IMR-90 (cell line): ENCODE measurements at regions not wholly inside any gene's neighbourhood (a gene's known extent, or its start where the extent isn't known, plus 50 kb on each side); places are given as distances from the start of the nearest gene placed in this dataset.

Experiments used
- ATAC-seq: fragments of 200-7000 bp; cut with Tn5 transposase; 2 replicates; pipeline ENCODE4 v1.9.1; 2020; ENCODE audit warnings: low read depth, mild to moderate bottlenecking, moderate library complexity
- BruUV-seq: library from RNA; stranded (reverse); fragments of 400-500 nt; replicated peaks from 2 replicates; lab custom pipeline; 2021; lab: Mats Ljungman, UMichigan
- CTCF ChIA-PET: fragments of 300-600 bp; formaldehyde crosslinking; extraction: SDS; loops from one replicate; lab custom pipeline; 2021; ENCODE audit warnings: antibody characterized with exemption; lab: Yijun Ruan, JAX
- POLR2A ChIA-PET: fragments of 300-600 bp; sonication (Branson Sonifier 250); formaldehyde crosslinking; loops from one replicate; lab custom pipeline; 2022; ENCODE audit warnings: antibody characterized with exemption; ENCODE audit not compliant: unreplicated experiment; lab: Charles Lee
- DNase-seq: peaks from one replicate; pipeline ENCODE4 v3.0.0; 2013
- H2AFZ ChIP-seq: replicated peaks from 2 replicates; pipeline ENCODE3; 2013; ENCODE audit warnings: low read length, mild to moderate bottlenecking; ENCODE audit not compliant: poor library complexity
- H2AK5ac ChIP-seq: 2 replicates; pipeline ENCODE4 v1.6.1; 2013; ENCODE audit warnings: low read depth, low read length, inconsistent platforms
- H2AK9ac ChIP-seq: replicated peaks from 2 replicates; pipeline ENCODE3; 2013; ENCODE audit warnings: mild to moderate bottlenecking, low read depth, low read length, moderate library complexity; ENCODE audit not compliant: poor library complexity
- H2BK120ac ChIP-seq: 2 replicates; pipeline ENCODE4 v1.6.1; 2013; ENCODE audit warnings: low read depth, low read length, inconsistent platforms
- H2BK15ac ChIP-seq: 3 replicates; pipeline ENCODE4 v1.6.1; 2013; ENCODE audit warnings: low read depth, low read length, inconsistent platforms
- H2BK20ac ChIP-seq: 2 replicates; pipeline ENCODE4 v1.6.1; 2013; ENCODE audit warnings: low read depth, mild to moderate bottlenecking, inconsistent platforms, low read length, moderate library complexity
- H2BK5ac ChIP-seq: 2 replicates; pipeline ENCODE4 v1.6.1; 2013; ENCODE audit warnings: mild to moderate bottlenecking, low read depth, low read length, inconsistent platforms; ENCODE audit not compliant: poor library complexity, severe bottlenecking
- H3K14ac ChIP-seq: replicated peaks from 2 replicates; pipeline ENCODE4 v1.6.1; 2013; ENCODE audit warnings: low read depth, low read length, inconsistent platforms
- H3K18ac ChIP-seq: 2 replicates; pipeline ENCODE4 v1.6.1; 2013; ENCODE audit warnings: low read depth, low read length, control low read depth
- H3K23ac ChIP-seq: 2 replicates; pipeline ENCODE4 v1.6.1; 2013; ENCODE audit warnings: low read depth, low read length, inconsistent platforms
- H3K27ac ChIP-seq: 2 replicates; pipeline ENCODE4 v1.5.1; 2013; ENCODE audit warnings: mild to moderate bottlenecking, control low read depth, low read length; ENCODE audit not compliant: insufficient read depth
- H3K27me3 ChIP-seq: 2 replicates; pipeline ENCODE4 v1.6.1; 2013; ENCODE audit warnings: low read length; ENCODE audit not compliant: control insufficient read depth, insufficient read depth
- H3K36me3 ChIP-seq: 2 replicates; pipeline ENCODE4 v1.6.1; 2013; ENCODE audit warnings: low read length, mixed read lengths; ENCODE audit not compliant: control insufficient read depth, insufficient read depth
- H3K4ac ChIP-seq: 2 replicates; pipeline ENCODE4 v1.6.1; 2013; ENCODE audit warnings: low read depth, low read length, inconsistent platforms
- H3K4me1 ChIP-seq: 2 replicates; pipeline ENCODE4 v1.6.1; 2013; ENCODE audit warnings: low read length, mixed read lengths; ENCODE audit not compliant: control insufficient read depth, insufficient read depth
- H3K4me2 ChIP-seq: 2 replicates; pipeline ENCODE4 v1.6.1; 2013; ENCODE audit warnings: low read depth, mild to moderate bottlenecking, control low read depth, low read length, moderate library complexity
- H3K4me3 ChIP-seq: 2 replicates; pipeline ENCODE4 v1.5.1; 2013; ENCODE audit warnings: low read depth, mild to moderate bottlenecking, control low read depth, low read length, moderate library complexity; ENCODE audit not compliant: insufficient read depth
- H3K56ac ChIP-seq: 2 replicates; pipeline ENCODE4 v1.6.1; 2013; ENCODE audit warnings: low read length, inconsistent platforms; ENCODE audit not compliant: insufficient read depth; ENCODE audit errors: extremely low read depth
- H3K79me1 ChIP-seq, 2 experiments: 2 replicates each; pipeline ENCODE4 v1.6.1; 2013; ENCODE audit warnings: low read length in 2 of 2, inconsistent platforms in 1 of 2, low read depth in 1 of 2
- H3K9ac ChIP-seq: 2 replicates; pipeline ENCODE4 v1.6.1; 2013; ENCODE audit warnings: low read depth, low read length, control low read depth
- H3K9me1 ChIP-seq: 2 replicates; pipeline ENCODE4 v1.6.1; 2013; ENCODE audit warnings: low read length, inconsistent platforms; ENCODE audit not compliant: insufficient read depth
- H3K9me3 ChIP-seq: 2 replicates; pipeline ENCODE4 v1.6.1; 2013; ENCODE audit warnings: low read length; ENCODE audit not compliant: control insufficient read depth, insufficient read depth
- H4K20me1 ChIP-seq: 2 replicates; pipeline ENCODE4 v1.6.1; 2013; ENCODE audit warnings: low read length, inconsistent platforms; ENCODE audit not compliant: insufficient read depth
- H4K5ac ChIP-seq: 2 replicates; pipeline ENCODE4 v1.6.1; 2013; ENCODE audit warnings: mild to moderate bottlenecking, low read depth, low read length, control low read depth
- H4K8ac ChIP-seq, 2 experiments: 2 replicates each; pipeline ENCODE4 v1.6.1; 2013; ENCODE audit warnings: low read depth in 2 of 2, low read length in 2 of 2, control low read depth in 1 of 2, inconsistent platforms in 1 of 2
- H4K91ac ChIP-seq: 2 replicates; pipeline ENCODE4 v1.6.1; 2013; ENCODE audit warnings: low read depth, low read length, inconsistent platforms; ENCODE audit not compliant: insufficient read depth
- CHD1 ChIP-seq: IDR thresholded peaks from 2 replicates; pipeline ENCODE4 v1.6.1; 2012; ENCODE audit warnings: low read depth, low read length, improper control_type of control experiment
- NFE2L2 ChIP-seq: fragments of 150-350 bp; IDR thresholded peaks from 2 replicates; pipeline ENCODE4 v1.6.1; 2016; ENCODE audit warnings: low read depth, mild to moderate bottlenecking, low read length
- WGBS, 2 experiments: methylation state at CpG; one replicate each; pipeline versions ENCODE4 v1.1.5 to v1.1.7; 2013; ENCODE audit warnings: missing lambda C conversion rate in 2 of 2; ENCODE audit not compliant: insufficient read length in 1 of 2; ENCODE audit errors: extremely low coverage in 2 of 2; 5-methylcytosine and 5-hydroxymethylcytosine counted together
- dilution Hi-C: fragments of 300-500 bp; cut with HindIII; formaldehyde crosslinking; loops from one replicate; pipeline ENCODE4 v1.14.3; 2018; ENCODE audit warnings: low sequenced_read_pairs; ENCODE audit not compliant: unreplicated experiment
- in situ Hi-C: fragments of 300-500 bp; cut with MboI; formaldehyde crosslinking; loops from 3 replicates; pipeline ENCODE4 v1.14.3; 2019; ENCODE audit warnings: low sequenced_read_pairs, inconsistent platforms, mixed read lengths
- intact Hi-C: fragments of 100-400 bp; cut with micrococcal nuclease; formaldehyde crosslinking; loops from 2 replicates; pipeline ENCODE4 v1.10.0; 2022

GRCh38 chr1:193626695-193627094, 440.3 kb upstream of the B3GALT2 start:
- dilution Hi-C loops (no loop called here), intact Hi-C loops (no loop called here), in situ Hi-C loops (no loop called here)
- Histone ChIP-seq H3K14ac (no peak overlapping the region), H3K4ac (no peak overlapping the region), H2AFZ (no peak overlapping the region), H3K4me1 (no peaks in the 10 kb centered on the region), H3K27ac (no peak overlapping the region), H4K8ac (no peak overlapping the region), H4K91ac (no peak overlapping the region), H3K18ac (no peak overlapping the region), H3K9me3 (no peaks in the 10 kb centered on the region), H4K5ac (no peak overlapping the region), H2AK9ac (no peak overlapping the region), H3K4me2 (no peak overlapping the region), H3K23ac (no peak overlapping the region), H2AK5ac (no peak overlapping the region), H2BK15ac (no peak overlapping the region), H2BK120ac (no peak overlapping the region), H3K4me3 (no peak overlapping the region), H3K9me1 (0 out of 2 replicates have a peak, but pooled peaks cover 3% of the 10 kb centered on the region), H3K9ac (no peak overlapping the region), H3K79me1 (no peaks in the 10 kb centered on the region), H4K20me1 (no peaks in the 10 kb centered on the region), H3K27me3 (no peaks in the 10 kb centered on the region), H2BK5ac (no peak overlapping the region), H3K56ac (no peak overlapping the region), H2BK20ac (no peak overlapping the region), H3K36me3 (no peaks in the 10 kb centered on the region)
- ChIA-PET CTCF (interaction anchor here (1.3 kb wide), 1 partner anchor 11 kb away, joined by 6 read pairs; no protein-coding TSS in a partner anchor), POLR2A (no interaction called here)
- no TSS peak for BruUV-seq
- DNase-seq (no peak), ATAC-seq (no peak)
- WGBS, 2 experiments: no CpG with 5 or more reads among the region's 2 CpGs
- TF ChIP-seq NFE2L2 (no peak), CHD1 (no peak)
